Breast epithelium (tissue), 4 donors: ENCODE measurements at regions not wholly inside any gene's neighbourhood (a gene's known extent, or its start where the extent isn't known, plus 50 kb on each side); places are given as distances from the start of the nearest gene placed in this dataset.

Source experiments
- DNase-seq, 2 donors: peaks; one replicate each; pipeline ENCODE4 v3.0.0-alpha.2; 2019; ENCODE audit warnings: low spot score in 2 of 2
- H3K27ac ChIP-seq, 2 donors: fragments of 200-600 bp; sonication (generic) in 1 of 2; one replicate each; pipeline ENCODE4 v1.5.1; 2016 to 2019; ENCODE audit warnings: mild to moderate bottlenecking in 1 of 2
- H3K27me3 ChIP-seq, 2 donors: fragments of 200-600 bp; sonication (generic) in 1 of 2; one replicate each; pipeline versions ENCODE4 v1.5.1 to v1.6.0; 2017 to 2019; ENCODE audit warnings: control low read depth in 1 of 2, mild to moderate bottlenecking in 1 of 2
- H3K36me3 ChIP-seq: fragments of 200-600 bp; one replicate; pipeline ENCODE4 v1.5.1; 2019
- H3K4me1 ChIP-seq, 2 donors: fragments of 200-600 bp; sonication (generic); one replicate each; pipeline ENCODE4 v1.5.1; 2016 to 2019; ENCODE audit warnings: control low read depth in 1 of 2
- H3K4me3 ChIP-seq, 3 donors: fragments of 200-600 bp; sonication (generic); 1 replicate in 2 of 3; 2 replicates in 1 of 3; pipeline ENCODE4 v1.5.1; 2016 to 2019; ENCODE audit warnings: mild to moderate bottlenecking in 3 of 3, moderate library complexity in 2 of 3
- H3K9me3 ChIP-seq, 2 donors: fragments of 200-600 bp; sonication (generic) in 1 of 2; one replicate each; pipeline ENCODE4 v1.5.1; 2016 to 2019; ENCODE audit warnings: control low read depth in 1 of 2
- CTCF ChIP-seq, 3 donors: fragments of 450-650 bp; IDR thresholded peaks; one replicate each; pipeline ENCODE4 v1.5.1; 2016 to 2017; ENCODE audit warnings: antibody characterized with exemption in 3 of 3, mild to moderate bottlenecking in 3 of 3, moderate library complexity in 3 of 3
- POLR2A ChIP-seq: fragments of 450-650 bp; IDR thresholded peaks from one replicate; pipeline ENCODE4 v1.6.1; 2016; ENCODE audit warnings: antibody characterized with exemption, mild to moderate bottlenecking, moderate library complexity
- POLR2AphosphoS5 ChIP-seq, 3 donors: sonication (generic); formaldehyde crosslinking; IDR thresholded peaks; one replicate each; pipeline ENCODE4 v1.6.1; 2017; ENCODE audit warnings: antibody characterized with exemption in 3 of 3
- intact Hi-C: fragments of 100-400 bp; cut with DNase I; formaldehyde crosslinking; loops from one replicate; pipeline ENCODE4 v1.15.1; 2023; ENCODE audit warnings: low total_unique reads

GRCh38 chr5:158618256-158618655 is 481.5 kb downstream of the EBF1 start:
- DNase-seq, result no peak
- Histone ChIP-seq H3K9me3 (no peaks in the 10 kb centered on the region), H3K27ac (no peak overlapping the region), H3K36me3 (no peaks in the 10 kb centered on the region), H3K27me3 (no peaks in the 10 kb centered on the region), H3K4me1 (no peaks in the 10 kb centered on the region), H3K4me3 (no peak overlapping the region)
- no peak for TF ChIP-seq CTCF (IDR thresholded peaks at IDR 0.05)
- TF ChIP-seq POLR2A, result no peak
- TF ChIP-seq POLR2AphosphoS5 (IDR thresholded peaks at IDR 0.05), result no peak
- intact Hi-C loops, result no loop called here

DNA sequence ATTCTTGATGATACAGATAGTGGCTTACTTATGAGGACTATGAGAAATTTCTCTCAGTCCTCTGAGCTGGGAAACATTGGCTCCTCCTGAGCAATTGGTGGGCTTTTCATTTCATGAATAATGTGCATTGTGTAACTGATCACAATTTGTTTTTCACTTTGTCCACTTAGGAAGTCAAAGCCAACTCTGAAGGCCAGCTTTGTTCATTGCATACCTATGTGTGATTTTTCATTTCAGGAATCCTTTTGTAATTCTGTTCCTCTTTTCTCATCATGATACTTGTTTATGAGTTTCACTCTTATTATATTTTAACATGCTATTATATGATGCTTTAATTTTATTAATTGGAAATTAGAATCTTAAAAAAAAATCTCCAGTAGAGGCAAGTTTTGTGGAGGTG is 483.0 kb downstream of the EBF1 start:
- H3K36me3 ChIP-seq, result no peaks in the 10 kb centered on the region
- no peaks in the 10 kb centered on the region for H3K9me3 ChIP-seq
- no peaks in the 10 kb centered on the region for H3K4me1 ChIP-seq
- DNase-seq, result no peak
- no peaks in the 10 kb centered on the region for H3K27me3 ChIP-seq
- no peak overlapping the region for H3K4me3 ChIP-seq
- intact Hi-C loops, result no loop called here
- TF ChIP-seq POLR2A (no peak), CTCF (IDR thresholded peaks at IDR 0.05) (no peak), POLR2AphosphoS5 (IDR thresholded peaks at IDR 0.05) (no peak)
- H3K27ac ChIP-seq, result no peak overlapping the region

DNA sequence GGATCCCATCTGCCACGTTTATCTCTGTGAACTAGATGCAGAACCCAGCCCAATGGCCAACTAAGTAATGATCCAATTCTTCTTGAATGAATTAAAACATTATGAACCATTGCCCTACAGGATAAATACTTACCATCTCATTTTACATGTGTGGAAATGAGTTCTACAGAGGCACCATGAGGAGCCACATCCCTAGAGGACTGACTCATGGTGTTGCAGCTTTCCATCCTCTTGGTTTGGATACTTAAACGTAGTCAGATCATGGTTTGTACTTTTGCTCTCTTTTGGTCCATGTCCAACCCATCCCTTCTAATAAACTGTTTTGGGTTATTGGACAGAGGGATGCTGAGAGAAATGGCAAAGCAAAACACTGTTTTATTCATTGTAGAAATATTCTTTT is 484.8 kb downstream of the EBF1 start:
- no peak for DNase-seq
- H3K4me1 ChIP-seq, result no peaks in the 10 kb centered on the region
- H3K27me3 ChIP-seq, result no peaks in the 10 kb centered on the region
- TF ChIP-seq CTCF (IDR thresholded peaks at IDR 0.05) (no peak), POLR2AphosphoS5 (IDR thresholded peaks at IDR 0.05) (no peak), POLR2A (no peak)
- no peaks in the 10 kb centered on the region for H3K36me3 ChIP-seq
- intact Hi-C loops, result no loop called here
- no peak overlapping the region for H3K4me3 ChIP-seq
- H3K9me3 ChIP-seq, result no peaks in the 10 kb centered on the region
- H3K27ac ChIP-seq, result no peak overlapping the region

DNA sequence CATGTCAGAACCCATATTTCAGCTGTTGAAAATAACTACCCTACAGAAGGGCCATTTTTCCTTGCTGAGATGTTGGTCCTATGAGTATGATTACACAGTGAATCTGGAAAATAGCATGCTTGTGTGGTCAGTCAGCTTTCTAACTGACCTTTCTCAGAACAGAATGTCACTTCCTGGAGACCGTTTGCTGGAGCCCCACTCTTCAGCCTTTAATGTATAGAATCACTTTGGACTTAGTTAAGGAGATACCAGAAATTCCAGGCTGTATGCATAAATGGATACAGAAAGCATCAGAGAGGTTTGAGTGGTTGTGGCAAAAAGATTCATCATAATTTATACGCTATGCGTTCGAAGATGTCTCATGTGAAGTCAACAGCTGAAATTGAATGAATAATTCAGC is 488.1 kb downstream of the EBF1 start:
- intact Hi-C loops, result no loop called here
- no peaks in the 10 kb centered on the region for H3K36me3 ChIP-seq
- no peak overlapping the region for H3K27ac ChIP-seq
- H3K27me3 ChIP-seq, result no peaks in the 10 kb centered on the region
- no peak overlapping the region for H3K4me3 ChIP-seq
- no peak for DNase-seq
- H3K9me3 ChIP-seq, result no peaks in the 10 kb centered on the region
- TF ChIP-seq POLR2AphosphoS5 (IDR thresholded peaks at IDR 0.05) (no peak), CTCF (IDR thresholded peaks at IDR 0.05) (no peak), POLR2A (no peak)
- H3K4me1 ChIP-seq, result no peaks in the 10 kb centered on the region

GRCh38 chr5:158610051-158610415 is 489.7 kb downstream of the EBF1 start:
- TF ChIP-seq CTCF (IDR thresholded peaks at IDR 0.05), result no peak
- TF ChIP-seq POLR2A, result no peak
- no peak for TF ChIP-seq POLR2AphosphoS5 (IDR thresholded peaks at IDR 0.05)
- intact Hi-C loops, result no loop called here

More at GRCh38 chr5:158610051-158610415, 489.7 kb downstream of the EBF1 start:
- Histone ChIP-seq H3K4me3 (no peak overlapping the region), H3K9me3 (no peaks in the 10 kb centered on the region), H3K36me3 (no peaks in the 10 kb centered on the region), H3K27me3 (no peaks in the 10 kb centered on the region), H3K4me1 (no peaks in the 10 kb centered on the region), H3K27ac (no peak overlapping the region)
- no peak for DNase-seq
